ENCODE measurements at regions not wholly inside any gene's neighbourhood (a gene's known extent, or its start where the extent isn't known, plus 50 kb on each side); places are given as distances from the start of the nearest gene placed in this dataset.
"Not testable (repeated sequence)": the region's sequence is repeated elsewhere in the genome, so short reads cannot be mapped to it uniquely, and the experiment has no call there.

DNA sequence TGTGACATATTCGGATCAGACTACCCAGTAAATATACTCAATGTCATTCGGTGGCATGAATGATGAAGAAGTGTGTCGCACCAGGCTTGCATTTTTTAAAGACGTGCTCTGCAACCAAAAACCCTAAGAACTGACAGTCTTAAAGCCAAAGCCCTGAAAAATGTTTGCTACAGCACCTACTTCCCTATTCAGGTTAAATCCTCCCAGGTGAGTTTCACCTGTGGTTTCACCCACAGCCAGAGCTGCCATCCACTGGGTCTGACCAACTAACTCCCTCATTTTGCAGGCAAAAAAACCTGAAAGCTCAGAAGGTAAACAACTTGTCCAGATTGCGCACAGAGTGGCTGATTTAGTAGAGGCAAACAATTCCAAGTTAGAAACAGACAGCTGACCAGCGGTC is 222.3 kb upstream of the MGAT5 start:
- DNase-seq, result no peak

DNA sequence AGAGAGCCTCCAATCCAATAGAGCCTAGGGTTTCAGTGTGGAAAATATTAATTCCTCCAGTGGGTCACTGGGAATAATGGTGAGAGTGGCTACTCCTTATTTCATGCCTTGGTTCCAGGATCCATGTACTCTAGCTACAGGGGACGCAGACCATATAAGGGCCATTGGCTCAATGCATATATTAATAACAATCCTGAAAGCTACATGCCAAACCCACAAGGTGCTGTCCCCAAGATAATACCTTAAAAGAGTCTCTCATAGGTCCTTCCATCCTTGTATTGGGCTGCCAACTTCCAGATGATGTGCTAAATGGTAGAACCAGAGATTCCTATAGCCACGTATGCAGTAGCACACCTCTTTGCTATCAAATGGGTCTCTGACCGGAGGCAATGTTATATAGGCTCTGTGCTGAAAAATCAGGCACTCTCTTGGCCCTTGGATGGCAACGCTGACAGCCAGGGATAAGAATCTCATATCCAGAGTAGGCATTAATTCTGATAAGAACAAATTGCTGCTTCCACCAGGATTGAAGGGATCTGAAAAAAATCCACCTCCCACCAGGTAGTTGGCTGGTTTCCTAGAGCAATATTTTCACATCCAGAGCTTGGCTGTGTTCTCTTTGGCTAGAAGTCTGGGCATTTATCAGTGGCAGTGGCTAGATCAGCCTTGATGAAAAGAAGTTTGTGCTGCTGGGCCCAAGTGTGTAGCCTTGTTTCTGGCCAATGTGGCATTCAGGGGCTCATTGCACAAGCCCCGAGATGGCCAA is 218.1 kb upstream of the MGAT5 start:
- DNase-seq, result no peak

- no peak for DNase-seq
Observed at GRCh38 chr2:134039912-134040581, 213.8 kb upstream of the MGAT5 start.

DNA sequence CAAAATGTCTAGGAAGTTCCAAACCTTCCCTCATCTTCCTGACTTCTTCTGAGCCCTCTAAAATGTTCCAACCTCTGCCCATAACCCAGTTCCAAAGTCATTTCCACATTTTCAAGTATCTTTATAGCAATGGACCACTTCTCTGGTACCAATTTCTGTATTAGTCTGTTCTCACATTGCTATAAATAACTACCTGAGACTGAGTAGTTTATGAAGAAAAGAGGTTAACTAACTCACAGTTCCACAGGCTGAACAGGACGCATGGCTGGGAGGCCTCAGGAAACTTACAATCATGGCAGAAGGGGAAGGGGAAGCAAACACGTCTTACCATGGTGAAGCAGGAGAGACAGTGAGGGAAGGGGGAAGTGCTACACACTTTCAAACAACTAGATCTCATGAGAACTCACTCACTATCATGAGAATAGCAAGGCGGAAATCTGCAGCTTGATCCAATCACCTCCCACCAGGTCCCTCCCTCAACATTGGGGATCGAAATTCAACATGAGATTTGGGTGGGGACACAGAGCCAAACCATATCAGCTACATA is 213.2 kb upstream of the MGAT5 start:
- not testable (repeated sequence) for DNase-seq

DNA sequence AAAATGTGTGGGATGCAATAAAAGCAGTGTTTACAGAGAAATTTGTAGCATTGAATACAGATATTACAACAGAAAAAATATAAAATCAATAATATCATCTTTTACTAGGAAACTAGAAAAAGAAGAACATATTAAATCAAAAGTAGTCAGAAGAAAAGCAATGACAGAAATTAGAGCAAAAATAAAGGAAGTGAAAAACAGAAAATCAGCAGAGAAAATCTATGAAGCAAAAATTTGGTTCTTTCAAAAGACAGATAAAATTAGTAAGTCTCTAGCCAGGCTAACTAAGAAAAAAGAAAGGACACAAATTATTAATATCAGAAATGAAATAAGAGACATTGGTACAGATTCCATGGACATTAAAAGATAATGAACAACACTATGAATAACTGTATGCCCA is 212.0 kb upstream of the MGAT5 start:
- DNase-seq, result no peak

- DNase-seq, result not testable (repeated sequence)
Observed at GRCh38 chr2:134043028-134043427, 210.8 kb upstream of the MGAT5 start.

DNA sequence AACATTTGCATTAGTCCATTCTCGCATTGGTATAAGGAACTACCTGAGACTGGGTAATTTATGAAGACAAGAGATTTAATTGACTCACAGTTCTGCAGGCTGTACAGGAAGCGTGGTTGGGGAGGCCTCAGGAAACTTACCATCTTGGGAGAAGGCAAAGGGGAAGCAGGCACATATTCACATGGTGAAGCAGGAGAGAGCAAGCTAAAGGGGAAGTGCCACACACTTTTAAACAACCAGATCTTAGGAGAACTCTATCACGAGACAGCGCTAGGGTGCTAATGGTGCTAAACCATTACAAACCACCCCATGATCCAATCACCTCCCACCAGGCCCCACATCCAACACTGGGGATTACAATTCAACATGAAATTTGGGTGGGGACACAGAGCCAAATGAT is 201.7 kb upstream of the MGAT5 start:
- DNase-seq, result no peak

- DNase-seq, result no peak
Observed at GRCh38 chr2:134056173-134056572, 197.7 kb upstream of the MGAT5 start.

GRCh38 chr2:134061066-134061465 is 192.8 kb upstream of the MGAT5 start:
- not testable (repeated sequence) for DNase-seq

GRCh38 chr2:134062235-134062634 is 191.6 kb upstream of the MGAT5 start:
- DNase-seq, result not testable (repeated sequence)

- DNase-seq, result not testable (repeated sequence)
Observed at GRCh38 chr2:134063916-134064315, 190.0 kb upstream of the MGAT5 start.

GRCh38 chr2:134070281-134070741 is 183.6 kb upstream of the MGAT5 start:
- no peak for DNase-seq

- no peak for DNase-seq
Observed at GRCh38 chr2:134072341-134072740, 181.5 kb upstream of the MGAT5 start.

DNA sequence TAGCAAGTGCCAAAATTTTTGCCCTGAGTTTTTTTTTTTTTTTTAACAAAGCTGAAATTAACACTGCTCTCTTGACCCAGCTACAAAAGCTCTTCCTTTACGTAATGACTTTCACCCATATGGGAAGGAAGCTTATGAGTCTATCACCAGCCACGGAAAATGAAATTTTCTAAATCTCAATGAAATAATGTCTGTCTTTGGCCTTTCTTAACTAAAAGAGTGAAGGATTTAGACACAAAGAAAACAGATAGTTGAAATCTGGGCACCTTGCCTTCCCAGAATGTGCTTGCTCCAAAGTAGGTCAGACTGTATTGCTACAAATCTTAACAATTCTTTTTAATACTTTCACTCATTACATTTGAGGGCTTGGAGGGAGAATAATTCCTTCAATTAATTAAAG is 180.8 kb upstream of the MGAT5 start:
- DNase-seq, result no peak

DNA sequence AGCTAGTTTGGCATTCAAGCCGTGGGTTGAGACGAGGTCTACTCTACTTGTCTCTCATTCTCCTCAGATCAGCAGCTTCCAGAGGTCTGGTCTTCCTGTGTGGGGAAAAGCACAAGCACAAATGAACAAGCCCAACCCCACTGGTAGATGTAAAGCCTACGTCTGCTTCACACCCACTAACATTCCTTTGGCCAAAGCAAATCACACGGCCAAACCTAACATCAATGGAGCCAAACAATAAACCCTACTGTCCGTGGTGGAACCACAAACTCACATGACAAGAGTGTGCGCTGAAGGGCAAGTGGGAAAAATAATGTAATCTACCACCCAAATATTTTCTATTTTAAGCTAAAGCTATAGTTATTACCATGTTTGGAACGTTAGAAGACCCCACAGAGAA is 179.3 kb upstream of the MGAT5 start:
- no peak for DNase-seq

GRCh38 chr2:134075204-134075603 is 178.7 kb upstream of the MGAT5 start:
- DNase-seq, result no peak

DNA sequence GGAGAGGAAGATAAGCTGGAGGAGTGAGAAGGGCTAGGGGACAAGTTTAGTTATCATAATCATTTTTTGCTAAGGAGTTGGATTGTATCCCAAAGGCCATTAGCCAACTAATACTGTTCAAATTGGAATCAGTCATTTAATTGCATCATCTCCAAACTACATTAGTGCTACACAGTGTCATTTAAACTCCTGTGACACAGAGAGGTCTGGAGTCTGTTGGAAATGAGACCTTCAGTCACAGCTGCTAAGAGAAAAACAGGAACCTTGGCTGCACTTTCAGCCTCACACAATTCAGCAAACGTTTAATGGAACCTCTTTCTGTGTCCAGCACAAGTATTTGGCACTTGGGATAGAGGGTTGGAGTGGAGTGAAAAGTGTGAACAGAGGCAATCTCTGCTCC is 175.5 kb upstream of the MGAT5 start:
- DNase-seq, result no peak

DNA sequence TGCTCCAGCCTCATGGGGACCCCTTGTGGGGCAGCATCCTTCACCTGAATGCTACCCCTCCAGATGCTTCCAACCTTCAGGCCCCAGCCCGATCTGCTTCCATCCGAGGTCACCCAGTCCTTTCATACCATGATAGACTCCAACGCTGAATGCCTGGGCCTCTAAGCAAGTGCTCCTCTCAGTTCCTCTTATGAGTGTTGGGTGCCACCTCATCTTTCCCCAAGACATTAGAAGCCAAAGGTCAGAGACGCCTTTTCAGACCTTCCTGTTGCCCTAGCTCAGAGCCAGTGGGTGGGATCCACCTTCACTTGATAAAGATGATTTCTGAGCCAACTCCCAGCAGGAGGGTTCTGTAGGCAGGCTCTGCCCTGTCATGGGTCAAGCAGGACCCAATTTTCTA is 174.5 kb upstream of the MGAT5 start:
- no peak for DNase-seq

DNA sequence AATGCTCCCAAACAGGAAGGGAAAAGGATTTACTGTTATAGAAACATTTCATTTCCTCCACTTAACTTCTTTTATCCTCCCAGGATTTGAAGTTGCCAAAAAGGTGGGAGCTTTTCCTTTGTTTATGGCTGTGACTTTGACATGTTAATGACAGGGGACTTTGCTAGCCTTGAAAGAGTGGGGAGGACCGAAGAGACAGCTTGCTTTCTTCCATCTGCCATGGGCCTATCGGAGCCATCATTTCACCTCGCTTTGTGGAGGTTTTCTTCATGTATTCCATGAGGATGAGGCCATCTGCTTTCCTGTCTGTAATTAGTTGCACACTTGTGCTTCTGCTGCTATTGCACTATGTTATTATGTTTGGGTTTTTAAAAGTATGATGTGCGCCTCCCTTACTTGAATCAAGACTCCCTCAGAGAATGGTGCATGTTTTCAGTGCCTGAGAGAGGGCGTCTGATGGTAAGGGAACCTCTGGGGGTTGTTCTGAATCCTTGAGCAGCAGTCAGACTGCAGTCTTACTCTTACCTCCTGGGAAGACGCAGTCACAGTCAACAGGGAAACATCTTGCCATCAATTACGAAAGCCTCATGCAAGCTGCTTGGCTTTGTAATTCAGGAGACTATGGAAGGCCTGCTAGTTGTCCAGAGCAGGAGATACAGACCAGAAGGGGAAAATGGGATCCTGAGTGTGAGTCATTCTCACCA is 173.3 kb upstream of the MGAT5 start:
- DNase-seq, result no peak

- DNase-seq, result no peak
Observed at GRCh38 chr2:134081238-134081938, 172.5 kb upstream of the MGAT5 start.

GRCh38 chr2:134083548-134083947 is 170.3 kb upstream of the MGAT5 start:
- DNase-seq, result no peak

- no peak for DNase-seq
Observed at GRCh38 chr2:134086594-134087219, 167.2 kb upstream of the MGAT5 start.
